K562 (cell line): ENCODE measurements at regions not wholly inside any gene's neighbourhood (a gene's known extent, or its start where the extent isn't known, plus 50 kb on each side); places are given as distances from the start of the nearest gene placed in this dataset.

ENCODE experiments used
- BACH1 ChIP-seq: fragments of 200-800 bp; sonication (Bioruptor generic); IDR thresholded peaks from 2 replicates; pipeline ENCODE4 v1.6.1; 2016; ENCODE audit warnings: missing genetic modification characterization, missing compliant biosample characterization
- C11orf30 ChIP-seq: fragments of 450-650 bp; IDR thresholded peaks from 2 replicates; pipeline ENCODE4 v1.6.1; 2016; ENCODE audit warnings: low read depth, mild to moderate bottlenecking
- CBFA2T2 ChIP-seq: fragments of 450-650 bp; conservative IDR thresholded peaks from 2 replicates; pipeline ENCODE4 v1.6.1; 2017; ENCODE audit warnings: mild to moderate bottlenecking
- CBX3 ChIP-seq, 2 experiments: IDR thresholded peaks; 1 replicate in 1 of 2; 2 replicates in 1 of 2; pipeline ENCODE4 v1.6.1; 2012; ENCODE audit warnings: inconsistent platforms in 2 of 2, low read length in 2 of 2, borderline replicate concordance in 1 of 2, control low read depth in 1 of 2
- CBX5 ChIP-seq: IDR thresholded peaks from 2 replicates; pipeline ENCODE4 v1.6.1; 2014; ENCODE audit warnings: low read depth, borderline replicate concordance
- DACH1 ChIP-seq: fragments of 450-650 bp; IDR thresholded peaks from 2 replicates; pipeline ENCODE4 v1.6.1; 2018; ENCODE audit not compliant: partially characterized antibody
- FOXK1 ChIP-seq: sonication (generic); formaldehyde crosslinking; IDR thresholded peaks from 2 replicates; pipeline ENCODE4 v1.8.0; 2022; ENCODE audit warnings: missing genetic modification reagents, mild to moderate bottlenecking, borderline replicate concordance
- FOXP4 ChIP-seq: sonication (generic); formaldehyde crosslinking; IDR thresholded peaks from 2 replicates; pipeline ENCODE4 v1.8.0; 2022; ENCODE audit warnings: mild to moderate bottlenecking, missing genetic modification reagents, borderline replicate concordance
- HDAC1 ChIP-seq, 2 experiments: fragments of 450-650 bp; IDR thresholded peaks; 2 replicates each; pipeline ENCODE4 v1.6.1; 2016 to 2017; ENCODE audit warnings: inconsistent platforms in 1 of 2, mild to moderate bottlenecking in 1 of 2, moderate library complexity in 1 of 2
- HNRNPL ChIP-seq: fragments of 200-400 bp; formaldehyde crosslinking; IDR thresholded peaks from 2 replicates; pipeline ENCODE4 v1.6.1; 2017; ENCODE audit warnings: low read depth, mild to moderate bottlenecking, low read length
- HSF4 ChIP-seq: fragments of 250-450 bp; sonication (Bioruptor Pico); IDR thresholded peaks from 2 replicates; pipeline ENCODE4 v2.1.2; 2022; ENCODE audit warnings: mild to moderate bottlenecking, moderate library complexity, borderline replicate concordance
- KHSRP ChIP-seq: fragments of 450-650 bp; IDR thresholded peaks from 2 replicates; pipeline ENCODE4 v1.6.1; 2017
- MLX ChIP-seq, 2 experiments: fragments of 450-650 bp in 1 of 2; sonication (generic) in 1 of 2; formaldehyde crosslinking; conservative IDR thresholded peaks; 2 replicates each; pipeline versions ENCODE4 v1.4.0 to v1.8.1; 2020 to 2022; ENCODE audit warnings: mild to moderate bottlenecking in 1 of 2, missing genetic modification reagents in 1 of 2
- NR2C2 ChIP-seq, 2 experiments: fragments of 200-800 bp in 1 of 2; sonication (Bioruptor generic) in 1 of 2; sonication (generic) in 1 of 2; formaldehyde crosslinking in 1 of 2; IDR thresholded peaks; 2 replicates each; pipeline versions ENCODE4 v1.6.1 to v1.8.0; 2016 to 2022; ENCODE audit warnings: mild to moderate bottlenecking in 1 of 2, missing compliant biosample characterization in 1 of 2, missing genetic modification characterization in 1 of 2, missing genetic modification reagents in 1 of 2
- THRAP3 ChIP-seq: fragments of 450-650 bp; IDR thresholded peaks from 2 replicates; pipeline ENCODE4 v1.6.1; 2016; ENCODE audit warnings: mild to moderate bottlenecking, inconsistent platforms, borderline replicate concordance
- ZBTB2 ChIP-seq: fragments of 450-650 bp; IDR thresholded peaks from 2 replicates; pipeline ENCODE4 v1.6.1; 2016; ENCODE audit warnings: antibody characterized with exemption
- ZBTB43 ChIP-seq: sonication (generic); formaldehyde crosslinking; IDR thresholded peaks from 2 replicates; pipeline ENCODE4 v1.8.0; 2023; ENCODE audit warnings: mild to moderate bottlenecking, missing genetic modification reagents
- ZBTB7A ChIP-seq: IDR thresholded peaks from 2 replicates; pipeline ENCODE4 v1.6.1; 2011; ENCODE audit warnings: low read depth, mild to moderate bottlenecking, low read length, moderate library complexity, borderline replicate concordance; ENCODE audit not compliant: control insufficient read depth
- ZNF436 ChIP-seq: fragments of 250-450, 450-650 bp; sonication (Bioruptor Pico); formaldehyde crosslinking; IDR thresholded peaks from 2 replicates; pipeline ENCODE4 v1.7.0; 2020; ENCODE audit warnings: mild to moderate bottlenecking
- ZNF696 ChIP-seq: fragments of 250-450 bp; sonication (Bioruptor Pico); conservative IDR thresholded peaks from 2 replicates; pipeline ENCODE4 v1.4.0; 2020; ENCODE audit warnings: mild to moderate bottlenecking, moderate library complexity
- ZNF76 ChIP-seq: fragments of 250-450 bp; sonication (Bioruptor Pico); IDR thresholded peaks from 2 replicates; pipeline ENCODE4 v1.4.0; 2020; ENCODE audit warnings: mild to moderate bottlenecking, moderate library complexity, borderline replicate concordance
- ZNF77 ChIP-seq: fragments of 250-450 bp; sonication (Bioruptor Pico); IDR thresholded peaks from 2 replicates; pipeline ENCODE4 v1.5.0; 2020

- TF ChIP-seq HSF4 (CRISPR knock-in tag) (0 out of 2 replicates have a peak, but pooled peaks have one; percentile 42), CBFA2T2 (no peak), ZNF696 (CRISPR knock-in tag) (0 out of 2 replicates have a peak, but pooled peaks have one; percentile 27), DACH1 (no peak), ZBTB7A (no peak), ZBTB43 (no peak), ZBTB2 (no peak), CBX3 (IDR thresholded peaks at IDR 0.05; ENCODE audit: borderline replicate concordance in 1 of 2, low read length in 2 of 2) (no peak), ZNF76 (CRISPR knock-in tag) (peak; percentile 94), CBX5 (no peak), THRAP3 (no peak), ZNF436 (no peak), HNRNPL (no peak), MLX (CRISPR knock-in tag; conservative IDR thresholded peaks at IDR 0.05) (no peak), FOXK1 (CRISPR knock-in tag) (no peak), ZNF77 (CRISPR knock-in tag) (no peak), KHSRP (no peak), NR2C2 (CRISPR knock-in tag; IDR thresholded peaks at IDR 0.05) (no peak), NR2C2 (tag; IDR thresholded peaks at IDR 0.05) (peak; percentile 67), HDAC1 (IDR thresholded peaks at IDR 0.05) (no peak), C11orf30 (no peak), BACH1 (peak; percentile 96), FOXP4 (CRISPR knock-in tag) (no peak)
Measured at GRCh38 chr5:91291628-91292569, 91.2 kb downstream of the ARRDC3 start (continued).
